Osteocyte (in vitro differentiated cells): ENCODE measurements at regions not wholly inside any gene's neighbourhood (a gene's known extent, or its start where the extent isn't known, plus 50 kb on each side); places are given as distances from the start of the nearest gene placed in this dataset.

Source experiments
- DNase-seq: peaks from one replicate; pipeline ENCODE4 v3.0.0; 2021; ENCODE audit warnings: mixed read lengths; ENCODE audit not compliant: unreplicated experiment; ENCODE audit errors: extremely low spot score
- H3K27ac Mint-ChIP-seq: one replicate; pipeline ENCODE4 v1.8.0; 2021; ENCODE audit warnings: mild to moderate bottlenecking, mixed read lengths; ENCODE audit not compliant: unreplicated experiment
- H3K27me3 Mint-ChIP-seq: one replicate; pipeline ENCODE4 v1.8.0; 2021; ENCODE audit warnings: mixed read lengths; ENCODE audit not compliant: unreplicated experiment
- H3K36me3 Mint-ChIP-seq: one replicate; pipeline ENCODE4 v1.8.0; 2021; ENCODE audit warnings: mixed read lengths; ENCODE audit not compliant: unreplicated experiment
- H3K4me1 Mint-ChIP-seq: one replicate; pipeline ENCODE4 v1.8.0; 2021; ENCODE audit warnings: mixed read lengths; ENCODE audit not compliant: unreplicated experiment
- H3K4me3 Mint-ChIP-seq: one replicate; pipeline ENCODE4 v1.8.0; 2021; ENCODE audit warnings: mild to moderate bottlenecking, moderate library complexity, mixed read lengths; ENCODE audit not compliant: unreplicated experiment
- H3K9me3 Mint-ChIP-seq: one replicate; pipeline ENCODE4 v1.8.0; 2021; ENCODE audit warnings: mixed read lengths; ENCODE audit not compliant: unreplicated experiment
- CTCF ChIP-seq: fragments of 200-600 bp; sonication (generic); IDR thresholded peaks from 2 replicates; pipeline ENCODE4 v1.5.0; 2021; ENCODE audit warnings: antibody characterized with exemption, mild to moderate bottlenecking, moderate library complexity

GRCh38 chr10:7027913-7028808 is 382.7 kb downstream of the SFMBT2 start:
- no peak overlapping the region for H3K4me3 Mint-ChIP-seq
- no peaks in the 10 kb centered on the region for H3K36me3 Mint-ChIP-seq
- no peak for DNase-seq
- H3K9me3 Mint-ChIP-seq: peaks cover 10% of the 10 kb centered on the region
- H3K4me1 Mint-ChIP-seq: peaks cover 17% of the 10 kb centered on the region
- no peak overlapping the region for H3K27ac Mint-ChIP-seq
- no peaks in the 10 kb centered on the region for H3K27me3 Mint-ChIP-seq
- no peak for TF ChIP-seq CTCF

GRCh38 chr10:7027237-7027912 is 383.5 kb downstream of the SFMBT2 start:
- H3K4me1 Mint-ChIP-seq: peaks cover 17% of the 10 kb centered on the region
- H3K27ac Mint-ChIP-seq: no peak overlapping the region
- no peak for TF ChIP-seq CTCF
- H3K9me3 Mint-ChIP-seq: peaks cover 16% of the 10 kb centered on the region
- H3K27me3 Mint-ChIP-seq: no peaks in the 10 kb centered on the region
- H3K36me3 Mint-ChIP-seq: no peaks in the 10 kb centered on the region
- no peak for DNase-seq
- no peak overlapping the region for H3K4me3 Mint-ChIP-seq

GRCh38 chr10:7026818-7027217 is 384.0 kb downstream of the SFMBT2 start:
- Mint-ChIP-seq H3K4me1 (peaks cover 17% of the 10 kb centered on the region), H3K27ac (no peak overlapping the region), H3K36me3 (no peaks in the 10 kb centered on the region), H3K4me3 (no peak overlapping the region), H3K9me3 (peaks cover 17% of the 10 kb centered on the region), H3K27me3 (no peaks in the 10 kb centered on the region)
- DNase-seq: no peak
- TF ChIP-seq CTCF: no peak

- no peaks in the 10 kb centered on the region for H3K36me3 Mint-ChIP-seq
- H3K27ac Mint-ChIP-seq: no peak overlapping the region
- no peak for DNase-seq
- peaks cover 17% of the 10 kb centered on the region for H3K4me1 Mint-ChIP-seq
- peaks cover 19% of the 10 kb centered on the region for H3K9me3 Mint-ChIP-seq
- TF ChIP-seq CTCF: no peak
- H3K27me3 Mint-ChIP-seq: no peaks in the 10 kb centered on the region
- H3K4me3 Mint-ChIP-seq: no peak overlapping the region
These were observed 385.5 kb downstream of the SFMBT2 start for GRCh38 chr10:7025296-7025695.

GRCh38 chr10:7015457-7015856 is 395.4 kb downstream of the SFMBT2 start:
- peaks cover 22% of the 10 kb centered on the region for H3K27me3 Mint-ChIP-seq
- no peak overlapping the region for H3K27ac Mint-ChIP-seq
- H3K4me3 Mint-ChIP-seq: no peak overlapping the region
- peaks cover 9% of the 10 kb centered on the region for H3K4me1 Mint-ChIP-seq
- no peaks in the 10 kb centered on the region for H3K36me3 Mint-ChIP-seq
- DNase-seq: no peak
- H3K9me3 Mint-ChIP-seq: peaks cover 11% of the 10 kb centered on the region
- no peak for TF ChIP-seq CTCF
